IPS-18c (cell line): ENCODE measurements at regions not wholly inside any gene's neighbourhood (a gene's known extent, or its start where the extent isn't known, plus 50 kb on each side); places are given as distances from the start of the nearest gene placed in this dataset.

Experiments
- H3K4me3 ChIP-seq: 2 replicates; pipeline ENCODE4 v1.7.0; 2013; ENCODE audit warnings: low read depth, mild to moderate bottlenecking, low read length, moderate library complexity; ENCODE audit not compliant: insufficient read depth
- H3K9me3 ChIP-seq: one replicate; pipeline ENCODE4 v1.6.1; 2013; ENCODE audit warnings: mild to moderate bottlenecking, low read length, moderate library complexity; ENCODE audit not compliant: control insufficient read depth, insufficient read depth

DNA sequence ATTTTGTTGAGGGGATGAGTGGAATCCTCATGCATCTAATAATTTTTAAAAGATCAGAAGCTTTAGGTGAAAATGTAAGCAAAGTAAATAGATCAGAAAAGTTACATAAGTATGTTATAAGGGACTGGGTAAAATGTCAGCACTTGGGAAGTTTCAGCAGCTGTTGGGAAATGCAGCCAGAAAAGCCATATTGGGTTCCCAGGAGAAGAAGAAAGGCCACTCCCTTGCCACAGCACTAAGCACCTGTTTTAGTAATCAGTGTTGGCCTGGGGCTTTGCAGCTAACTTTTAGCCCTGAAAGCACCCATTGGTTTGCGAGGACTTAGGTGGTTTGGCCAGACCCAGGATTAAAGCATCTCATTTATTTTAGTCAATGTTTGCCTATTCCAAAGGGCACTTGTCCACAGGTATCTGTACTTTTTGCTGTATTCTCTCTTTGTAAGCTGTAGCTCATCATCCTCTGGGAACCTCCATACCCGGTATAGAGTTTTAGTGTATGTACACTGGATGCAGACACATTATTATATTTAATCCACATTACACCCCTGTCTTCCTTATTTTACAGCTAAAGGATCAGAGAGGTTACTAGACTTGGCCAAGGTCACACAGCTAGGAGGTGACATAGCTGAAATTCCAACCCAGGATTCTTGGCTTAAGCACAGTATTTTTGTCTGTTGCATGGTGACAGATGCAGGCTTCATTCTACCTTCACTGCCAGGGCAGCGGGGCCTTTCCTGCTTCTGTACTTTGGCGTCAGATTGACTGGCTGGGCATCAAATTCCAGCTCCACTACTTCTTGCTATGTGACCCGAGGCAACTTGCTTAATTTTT, 127.7 kb upstream of the SESN3 start:
- H3K9me3 ChIP-seq = no peaks in the 10 kb centered on the region
- no peak overlapping the region for H3K4me3 ChIP-seq

DNA sequence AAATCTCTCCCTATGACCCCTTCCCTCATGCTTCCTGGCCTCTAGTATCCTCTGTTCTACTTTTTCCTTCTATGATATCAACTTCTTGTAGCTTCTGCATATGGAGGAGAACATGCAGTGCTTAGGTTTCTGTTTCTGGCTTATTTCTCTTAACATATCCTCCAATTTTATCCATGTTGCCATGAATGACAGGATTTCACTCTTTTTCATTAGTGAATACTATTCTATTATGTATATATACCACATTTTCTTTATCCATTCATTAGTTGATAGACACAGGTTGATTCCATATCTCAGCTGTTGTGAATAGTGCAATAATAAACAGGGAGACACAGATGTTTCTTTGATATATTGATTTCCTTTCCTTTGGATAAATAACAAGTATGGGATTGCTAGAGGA, 123.3 kb upstream of the SESN3 start:
- Histone ChIP-seq H3K9me3 (no peaks in the 10 kb centered on the region), H3K4me3 (no peak overlapping the region)

DNA sequence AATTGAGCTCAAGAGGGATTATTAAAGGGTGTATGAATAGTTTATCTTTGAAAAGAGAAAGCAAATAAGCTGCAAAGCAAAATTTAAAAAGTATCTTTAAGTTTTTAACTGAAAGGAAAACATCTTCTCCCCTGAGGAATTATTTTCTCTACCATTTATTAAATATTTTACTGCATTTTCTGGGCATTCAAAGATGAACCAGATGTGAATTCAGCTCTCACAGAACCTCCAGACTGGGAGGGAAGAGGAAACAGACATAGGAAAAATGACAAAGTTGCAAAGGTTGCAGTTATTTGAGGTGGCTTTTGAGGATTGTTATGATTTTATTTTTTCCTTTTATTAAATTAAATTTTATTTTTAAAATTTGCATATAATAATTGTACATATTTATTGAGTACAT, 122.7 kb upstream of the SESN3 start:
- no peaks in the 10 kb centered on the region for H3K9me3 ChIP-seq
- H3K4me3 ChIP-seq = no peak overlapping the region

DNA sequence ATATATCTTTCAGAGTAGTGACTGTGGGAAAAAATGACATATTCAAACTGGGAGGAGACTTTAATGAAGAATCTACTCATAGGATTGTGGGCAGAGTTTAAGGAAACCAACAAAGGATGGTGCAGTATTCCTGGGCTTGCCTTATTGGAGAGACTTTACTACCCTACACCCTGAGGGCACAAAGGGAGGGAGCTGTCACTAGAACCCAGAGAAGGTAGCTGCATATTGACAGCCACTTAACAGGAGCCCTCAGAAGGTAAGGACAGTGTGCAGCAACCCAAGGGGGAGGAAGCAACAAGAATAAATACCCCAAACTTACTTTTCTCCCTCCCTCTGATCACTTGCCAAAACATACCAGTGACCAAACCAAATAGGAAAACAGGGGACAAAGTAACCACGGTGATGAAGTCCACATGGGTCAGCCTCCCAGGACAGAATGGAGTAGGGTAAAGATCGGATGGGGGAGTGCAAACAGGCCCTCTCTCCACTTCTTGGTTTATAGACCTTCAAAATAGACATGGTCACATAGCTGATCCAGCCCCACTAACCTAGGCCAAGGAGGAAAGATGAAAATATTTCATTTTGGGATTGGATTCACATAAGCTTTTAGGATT, 121.8 kb upstream of the SESN3 start:
- H3K9me3 ChIP-seq = no peaks in the 10 kb centered on the region
- H3K4me3 ChIP-seq = no peak overlapping the region

DNA sequence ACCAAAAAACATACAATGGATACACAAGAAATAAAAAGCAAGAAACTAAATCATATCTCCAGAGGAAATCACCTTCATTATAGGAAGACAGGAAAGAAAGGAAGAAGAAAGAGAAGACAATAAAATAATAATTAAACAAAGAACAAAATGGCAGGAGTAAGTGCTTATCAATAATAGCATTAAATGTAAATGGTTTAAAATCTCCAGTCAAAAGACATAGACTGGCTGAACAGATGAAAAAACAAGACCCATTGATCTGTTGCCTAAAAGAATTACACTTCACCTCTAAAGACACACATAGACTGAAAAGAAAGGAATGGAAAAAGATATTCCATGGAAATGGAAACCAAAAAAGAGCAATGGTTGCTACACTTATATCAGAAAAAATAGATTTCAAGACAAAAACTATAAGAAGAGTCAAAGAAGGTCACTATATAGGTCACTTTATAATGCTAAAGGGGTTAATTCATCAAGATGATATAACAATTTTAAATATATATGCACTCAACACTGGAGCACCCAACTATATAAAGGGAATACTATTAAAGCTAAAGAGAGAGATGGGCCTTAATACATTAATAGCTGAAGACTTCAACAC, 118.4 kb upstream of the SESN3 start:
- Histone ChIP-seq H3K4me3 (no peak overlapping the region), H3K9me3 (no peaks in the 10 kb centered on the region)

DNA sequence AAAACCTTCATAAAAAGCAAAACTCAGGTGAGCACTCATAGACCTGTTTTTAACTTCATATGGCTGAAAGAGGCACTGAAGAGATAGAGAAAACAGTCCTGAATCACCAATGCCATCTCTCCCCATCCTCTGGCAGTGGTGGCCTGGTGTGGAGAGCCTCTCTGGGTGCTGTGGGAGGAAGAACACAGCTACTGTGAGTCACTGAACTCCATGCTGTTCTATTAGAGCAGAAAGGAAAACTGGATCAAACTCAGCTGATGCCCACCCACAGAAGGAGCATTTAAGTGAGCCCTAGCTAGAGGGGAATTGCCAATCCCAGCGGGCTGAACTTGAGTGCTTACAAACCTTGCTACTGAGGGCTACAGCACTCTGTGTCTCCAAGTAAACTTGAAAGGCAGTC, 115.3 kb upstream of the SESN3 start:
- no peaks in the 10 kb centered on the region for H3K9me3 ChIP-seq
- no peak overlapping the region for H3K4me3 ChIP-seq

DNA sequence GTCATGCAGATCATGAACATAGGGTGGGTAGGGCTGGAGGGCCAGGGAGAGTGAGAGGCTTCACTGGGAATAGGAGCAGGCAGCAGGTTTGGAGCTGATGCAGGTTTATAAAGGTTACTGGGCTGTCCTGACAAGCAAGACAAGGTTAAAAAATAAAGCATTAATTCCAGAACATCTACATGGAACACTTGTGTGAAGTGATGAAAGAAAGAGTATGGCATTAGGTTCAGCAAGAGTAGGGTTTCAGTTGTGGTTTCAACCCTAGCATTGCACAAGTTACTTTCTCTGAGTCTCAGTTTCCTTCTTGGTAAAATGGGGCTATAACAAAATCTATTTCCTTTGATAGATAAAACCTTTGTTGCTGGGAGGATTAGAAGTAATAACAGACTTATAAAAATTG, 114.6 kb upstream of the SESN3 start:
- Histone ChIP-seq H3K9me3 (no peaks in the 10 kb centered on the region), H3K4me3 (no peak overlapping the region)

DNA sequence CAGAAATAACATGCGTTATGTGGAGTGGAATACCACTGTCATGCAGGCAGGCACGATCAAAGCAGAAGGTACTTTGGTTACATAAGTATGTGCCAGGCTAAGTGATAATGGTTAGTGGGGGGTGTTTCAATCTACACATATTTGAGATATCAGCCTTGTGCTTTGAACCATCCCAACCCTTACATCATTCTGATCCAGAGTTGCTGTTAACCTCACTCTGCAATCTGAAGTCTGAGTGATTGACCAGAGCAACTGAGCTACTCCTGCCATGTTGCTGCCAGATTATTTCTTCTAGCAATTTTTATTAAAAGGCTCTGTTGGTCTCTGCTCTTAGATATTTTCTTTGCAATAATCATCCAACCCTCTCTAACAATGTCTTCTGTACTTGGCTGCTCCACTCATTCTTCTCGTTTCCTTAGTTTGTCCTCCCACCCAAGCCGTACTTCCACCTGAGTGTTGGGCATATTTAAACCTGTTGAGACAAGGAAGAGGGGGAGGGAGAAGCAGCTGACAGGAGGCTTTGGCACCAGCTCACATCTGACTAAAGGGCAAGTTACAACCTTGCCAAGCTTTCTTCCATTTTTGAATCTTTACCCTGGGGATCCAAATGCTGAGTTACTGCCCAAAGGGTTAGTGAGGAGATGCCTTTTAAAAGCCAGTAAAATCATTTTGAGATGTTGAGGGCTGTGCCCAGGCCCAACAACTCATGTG, 114.1 kb upstream of the SESN3 start:
- Histone ChIP-seq H3K4me3 (no peak overlapping the region), H3K9me3 (no peaks in the 10 kb centered on the region)

DNA sequence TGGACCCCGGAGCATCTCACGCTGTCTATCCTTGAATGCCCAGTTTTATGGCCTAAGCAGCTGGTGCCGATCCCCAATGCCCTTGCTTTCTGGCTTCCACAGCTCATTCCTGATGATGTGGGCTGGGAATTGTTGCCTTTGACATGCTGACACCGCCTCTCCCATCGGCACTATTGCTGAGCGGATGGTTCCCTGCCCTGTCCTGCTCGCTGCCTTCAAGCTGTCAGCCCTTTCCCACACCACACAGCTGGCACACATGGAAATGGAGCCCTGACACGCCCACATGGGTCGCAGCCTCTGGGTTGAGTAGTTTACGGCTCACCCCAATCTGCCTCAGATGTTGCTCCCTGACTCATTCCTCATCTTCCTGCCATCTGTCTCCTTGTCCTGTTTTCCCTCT, 110.2 kb upstream of the SESN3 start:
- no peak overlapping the region for H3K4me3 ChIP-seq

DNA sequence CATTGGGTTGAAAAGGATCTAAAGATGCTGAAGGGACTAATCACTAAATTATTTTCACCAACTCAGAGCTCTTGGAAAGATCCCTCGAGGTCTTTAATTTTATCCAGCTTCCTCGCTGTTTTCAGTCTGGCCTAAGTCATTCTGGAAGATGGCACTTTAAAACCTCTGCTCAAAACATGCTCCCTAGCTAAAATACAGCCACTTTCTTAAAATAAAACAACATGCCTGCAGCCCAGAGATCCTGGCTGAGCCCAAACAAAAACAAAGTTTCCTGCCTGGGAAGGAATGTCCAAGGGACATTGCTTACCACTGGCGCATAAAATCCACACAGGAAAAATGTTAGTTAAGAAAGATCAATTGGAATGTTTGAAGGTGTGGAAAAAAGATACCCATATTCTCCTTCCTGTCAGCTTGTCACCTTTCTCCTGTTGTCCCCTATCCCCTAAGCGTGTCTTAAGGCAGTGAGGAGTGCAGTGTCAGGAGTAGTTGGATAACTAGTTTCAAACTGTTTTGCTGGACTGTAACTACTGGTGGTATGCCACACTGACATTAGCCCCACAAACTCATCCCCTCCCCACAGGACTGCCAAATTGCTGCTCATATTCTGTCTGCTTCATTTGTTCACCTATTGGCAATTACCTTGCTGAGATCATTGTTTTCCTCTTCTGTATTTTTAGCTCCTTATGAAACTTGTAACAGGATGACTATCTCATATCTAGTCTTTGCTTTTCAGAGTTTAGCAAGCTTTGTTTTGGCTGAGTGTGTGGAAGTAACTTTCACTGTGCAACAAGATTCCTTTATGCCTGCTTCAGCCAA, 108.3 kb upstream of the SESN3 start:
- H3K9me3 ChIP-seq = no peaks in the 10 kb centered on the region
- H3K4me3 ChIP-seq = no peak overlapping the region

More for the DNA sequence above, 110.2 kb upstream of the SESN3 start:
- no peaks in the 10 kb centered on the region for H3K9me3 ChIP-seq

DNA sequence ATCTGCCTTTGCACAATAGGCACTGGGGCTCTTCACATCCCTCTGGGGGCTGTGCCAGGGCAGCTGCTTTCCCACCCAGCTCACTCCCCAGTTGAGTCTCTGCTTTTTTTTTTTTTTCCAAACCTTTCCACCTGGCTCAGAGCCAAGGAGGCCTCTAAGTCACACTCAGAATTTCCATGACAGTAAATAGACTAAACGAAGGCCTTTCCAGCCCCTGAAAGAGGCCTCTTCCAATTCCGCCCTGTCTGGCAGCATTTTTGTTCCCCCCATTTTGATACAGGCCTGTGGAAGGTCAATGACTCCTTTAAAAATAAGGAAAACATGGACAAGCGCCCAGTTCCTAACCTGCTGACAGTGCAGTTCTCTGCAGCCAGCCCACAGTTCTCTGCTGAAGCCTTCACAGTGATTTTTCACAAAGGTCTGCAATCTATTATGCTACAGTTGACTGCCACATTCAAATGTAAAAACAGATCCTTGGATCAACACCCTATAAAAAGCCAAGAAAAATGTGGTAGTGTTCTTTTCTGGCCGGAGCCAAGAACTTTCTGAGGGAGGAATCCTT, 107.5 kb upstream of the SESN3 start:
- Histone ChIP-seq H3K9me3 (no peaks in the 10 kb centered on the region), H3K4me3 (0 out of 2 replicates have a peak overlapping the region, but pooled peaks have one; percentile 31)

DNA sequence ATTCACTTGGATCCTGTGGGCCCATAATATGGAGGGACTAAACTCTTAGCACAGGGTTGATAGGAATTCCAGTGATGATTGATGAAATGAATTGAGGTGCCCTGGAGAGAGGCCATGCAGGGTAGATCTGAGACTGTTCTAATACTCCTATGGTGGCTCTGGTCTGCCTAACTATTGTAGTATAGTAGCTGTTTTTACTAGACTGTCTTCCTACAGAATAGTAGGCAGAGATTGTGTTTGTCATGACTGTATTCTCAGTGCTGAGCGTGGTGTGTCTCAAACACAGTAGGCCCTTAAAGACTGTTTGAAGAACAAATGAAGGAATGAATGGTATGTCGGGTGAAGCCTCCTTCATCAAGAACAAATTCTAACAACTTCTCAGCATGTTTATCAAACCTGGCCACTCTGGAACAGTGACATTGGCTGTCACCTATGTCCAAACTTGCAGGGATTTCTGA, 107.0 kb upstream of the SESN3 start:
- no peaks in the 10 kb centered on the region for H3K9me3 ChIP-seq
- peak overlapping the region; percentile 31; the same call in 1 of the 2 replicates for H3K4me3 ChIP-seq

DNA sequence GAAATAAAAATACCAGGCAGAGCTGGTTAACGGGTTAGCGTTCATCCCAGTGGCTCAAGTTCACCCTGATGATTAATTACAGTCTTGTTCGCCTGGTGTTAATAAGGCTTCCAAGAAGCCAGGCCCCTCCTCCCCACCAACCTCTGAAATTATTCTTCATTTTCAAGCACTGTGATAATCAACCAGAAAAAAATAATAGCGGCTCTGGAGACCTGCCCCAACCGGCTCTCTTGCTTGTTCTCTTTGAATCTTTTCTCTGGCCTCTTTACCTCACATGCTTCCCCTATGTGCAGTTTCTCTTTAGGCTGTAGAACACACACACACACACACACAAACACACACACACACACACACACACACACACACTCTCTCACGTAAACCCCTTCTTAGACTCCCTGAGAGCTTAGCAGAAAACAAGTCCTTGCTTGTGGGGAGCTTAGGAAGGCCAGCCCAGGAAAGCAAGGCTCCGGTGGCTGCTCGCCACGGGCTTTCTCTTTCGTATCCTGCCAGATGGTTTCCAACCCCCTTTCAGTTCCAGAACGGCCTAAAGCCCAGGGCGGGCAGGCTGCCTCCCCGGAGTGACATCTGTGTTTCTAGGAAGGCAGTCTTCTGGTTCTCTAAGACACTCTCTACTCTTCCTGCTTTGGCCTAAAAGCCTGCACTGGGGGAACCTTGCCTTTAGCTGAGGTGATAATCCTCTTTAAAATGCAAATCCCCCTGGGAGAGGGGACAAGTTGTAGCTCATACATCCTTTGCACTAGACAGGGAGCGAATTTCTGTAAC, 106.4 kb upstream of the SESN3 start:
- H3K9me3 ChIP-seq = no peaks in the 10 kb centered on the region
- peak overlapping the region; percentile 4; the same call in 1 of the 2 replicates for H3K4me3 ChIP-seq

DNA sequence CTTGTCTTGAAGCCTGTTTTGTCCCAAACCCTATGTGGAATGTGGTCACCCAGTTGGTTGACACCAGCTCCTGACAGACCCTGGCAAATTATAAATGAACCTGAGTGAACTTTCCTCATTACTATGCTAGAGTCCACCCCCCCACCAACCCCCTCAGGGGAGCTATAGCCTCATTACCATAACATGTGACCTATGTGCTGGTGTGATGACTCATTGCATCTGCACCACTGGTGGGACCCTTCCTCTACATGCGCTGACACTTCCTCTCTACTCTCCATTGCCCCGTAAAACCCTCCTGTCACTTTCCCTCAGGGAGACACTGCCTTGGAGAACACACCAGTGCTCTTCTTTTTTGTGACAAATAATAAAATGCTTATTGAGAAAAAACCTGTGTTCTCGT, 105.0 kb upstream of the SESN3 start:
- Histone ChIP-seq H3K9me3 (no peaks in the 10 kb centered on the region), H3K4me3 (no peak overlapping the region)

DNA sequence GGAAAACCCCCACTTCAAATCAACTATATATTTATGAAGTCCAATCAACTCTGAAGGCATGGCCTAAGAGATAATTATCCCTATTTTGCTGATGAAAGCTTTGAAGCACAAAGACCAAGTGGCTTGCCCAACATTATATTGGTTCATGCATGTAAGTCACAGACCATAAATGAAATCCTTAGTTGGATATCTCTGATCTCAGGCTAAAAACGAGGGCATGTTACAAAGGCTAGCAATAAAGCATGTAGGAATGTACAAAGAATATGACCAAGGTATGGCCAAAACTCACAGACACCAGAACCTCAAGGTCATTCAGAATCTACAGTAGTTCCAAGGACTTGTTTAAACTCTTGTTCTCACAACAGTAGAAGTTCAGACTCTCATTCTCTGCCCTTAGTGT, 100.2 kb upstream of the SESN3 start:
- H3K9me3 ChIP-seq = no peaks in the 10 kb centered on the region
- no peak overlapping the region for H3K4me3 ChIP-seq

DNA sequence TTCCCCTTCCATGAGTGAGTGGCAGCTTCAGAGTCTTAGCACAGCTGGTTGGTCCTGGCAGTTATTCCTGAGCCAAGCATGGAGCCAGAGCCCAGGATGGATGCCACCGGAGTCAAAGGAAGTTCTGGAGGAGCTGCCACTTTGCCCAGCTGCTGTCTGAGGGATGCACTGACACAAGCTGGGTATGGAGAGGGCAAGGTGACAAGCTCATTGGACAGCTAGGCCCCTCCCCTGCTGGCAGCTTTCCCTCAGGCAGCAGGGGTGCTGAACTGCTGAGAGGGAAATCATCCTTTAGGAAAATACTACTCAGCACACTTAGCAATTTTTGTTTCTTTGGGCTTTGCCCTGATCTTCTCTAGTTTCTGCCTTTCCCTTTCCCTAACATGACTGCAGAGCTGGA, 99.3 kb upstream of the SESN3 start:
- no peak overlapping the region for H3K4me3 ChIP-seq
- H3K9me3 ChIP-seq = no peaks in the 10 kb centered on the region
